Neural cell (in vitro differentiated cells): ENCODE measurements at regions not wholly inside any gene's neighbourhood (a gene's known extent, or its start where the extent isn't known, plus 50 kb on each side); places are given as distances from the start of the nearest gene placed in this dataset.

Source experiments
- H2AFZ ChIP-seq: fragments of 200-600, 300-800 bp; sonication (generic), shearing (Covaris generic); 2 replicates; pipeline ENCODE4 v1.6.0; 2014; ENCODE audit warnings: low read depth, mild to moderate bottlenecking, antibody characterized with exemption, low read length, moderate library complexity
- H3F3A ChIP-seq: fragments of 200-600 bp; shearing (Covaris generic); 2 replicates; pipeline ENCODE4 v1.6.1; 2016; ENCODE audit warnings: mild to moderate bottlenecking, moderate library complexity, mixed read lengths, antibody characterized with exemption, low read length; ENCODE audit not compliant: insufficient read depth, poor library complexity, severe bottlenecking
- H3K27ac ChIP-seq: fragments of 200-600, 300-800 bp; sonication (generic), shearing (Covaris generic); 2 replicates; pipeline ENCODE4 v1.5.1; 2014; ENCODE audit warnings: mild to moderate bottlenecking, low read length, moderate library complexity
- H3K27me3 ChIP-seq: fragments of 300-800, 200-600 bp; sonication (generic), shearing (Covaris generic); 2 replicates; pipeline ENCODE4 v1.6.0; 2014; ENCODE audit warnings: mild to moderate bottlenecking, low read depth, low read length, moderate library complexity; ENCODE audit not compliant: insufficient read depth
- H3K36me3 ChIP-seq: fragments of 300-800, 200-600 bp; sonication (generic), shearing (Covaris generic); 2 replicates; pipeline ENCODE4 v1.5.1; 2014; ENCODE audit warnings: mild to moderate bottlenecking, antibody characterized with exemption, low read length, moderate library complexity; ENCODE audit not compliant: insufficient read depth
- H3K4me2 ChIP-seq: fragments of 300-800, 200-600 bp; sonication (generic), shearing (Covaris generic); 2 replicates; pipeline ENCODE4 v1.6.0; 2014; ENCODE audit warnings: mild to moderate bottlenecking, low read length
- H3K4me3 ChIP-seq: fragments of 300-800, 200-600 bp; sonication (generic), shearing (Covaris generic); 2 replicates; pipeline ENCODE4 v1.5.1; 2014; ENCODE audit warnings: mild to moderate bottlenecking, low read length, moderate library complexity
- H3K79me2 ChIP-seq: fragments of 200-600 bp; shearing (Covaris generic); replicated peaks from 2 replicates; pipeline ENCODE4 v1.6.0; 2014; ENCODE audit warnings: mild to moderate bottlenecking, low read length, moderate library complexity; ENCODE audit not compliant: insufficient read depth
- H3K9ac ChIP-seq: fragments of 300-800, 200-600 bp; sonication (generic), shearing (Covaris generic); 2 replicates; pipeline ENCODE4 v1.6.1; 2016; ENCODE audit warnings: mild to moderate bottlenecking, low read length, mixed read lengths
- H3K9me2 ChIP-seq: fragments of 200-600 bp; shearing (Covaris generic); 2 replicates; pipeline ENCODE4 v1.6.1; 2016; ENCODE audit warnings: mild to moderate bottlenecking, low read length, mixed read lengths; ENCODE audit not compliant: insufficient read depth
- H3K9me3 ChIP-seq: fragments of 200-600, 300-800 bp; sonication (generic), shearing (Covaris generic); 2 replicates; pipeline ENCODE4 v1.6.1; 2016; ENCODE audit warnings: mild to moderate bottlenecking, mixed run types, low read length, moderate library complexity, mixed read lengths
- H4K20me1 ChIP-seq: fragments of 200-600 bp; shearing (Covaris generic); 2 replicates; pipeline ENCODE4 v1.6.1; 2016; ENCODE audit warnings: mild to moderate bottlenecking, mixed run types; ENCODE audit not compliant: insufficient read depth
- EP300 ChIP-seq: fragments of 450-650 bp; conservative IDR thresholded peaks from 2 replicates; pipeline ENCODE4 v1.6.1; 2014; ENCODE audit warnings: antibody characterized with exemption, mild to moderate bottlenecking, moderate library complexity; ENCODE audit not compliant: poor library complexity, severe bottlenecking
- EZH2 ChIP-seq: fragments of 200-600, 300-800 bp; shearing (Covaris generic), sonication (generic); IDR thresholded peaks from 2 replicates; pipeline ENCODE4 v1.6.1; 2014; ENCODE audit warnings: antibody characterized with exemption, low read length, borderline replicate concordance, mild to moderate bottlenecking; ENCODE audit not compliant: insufficient read depth, poor library complexity, severe bottlenecking
- MXI1 ChIP-seq: fragments of 450-650 bp; conservative IDR thresholded peaks from 2 replicates; pipeline ENCODE4 v1.6.1; 2014; ENCODE audit warnings: antibody characterized with exemption, mild to moderate bottlenecking; ENCODE audit not compliant: poor library complexity, severe bottlenecking
- POLR2AphosphoS5 ChIP-seq: IDR thresholded peaks from 2 replicates; pipeline ENCODE4 v1.6.1; 2012
- RAD21 ChIP-seq: fragments of 450-650 bp; conservative IDR thresholded peaks from 2 replicates; pipeline ENCODE4 v1.6.1; 2014; ENCODE audit warnings: antibody characterized with exemption, mild to moderate bottlenecking, moderate library complexity
- REST ChIP-seq: IDR thresholded peaks from 2 replicates; pipeline ENCODE4 v1.6.1; 2012; ENCODE audit warnings: borderline replicate concordance
- SMC3 ChIP-seq: fragments of 450-650 bp; conservative IDR thresholded peaks from 2 replicates; pipeline ENCODE4 v1.6.1; 2014; ENCODE audit warnings: antibody characterized with exemption, mild to moderate bottlenecking, moderate library complexity; ENCODE audit not compliant: poor library complexity
- TAF1 ChIP-seq: IDR thresholded peaks from 2 replicates; pipeline ENCODE4 v1.6.1; 2012; ENCODE audit warnings: low read depth
- TF ChIP-seq, protein P1 (sequence below): fragments of 450-650 bp; IDR thresholded peaks from 2 replicates; pipeline ENCODE4 v1.5.1; 2014; ENCODE audit warnings: antibody characterized with exemption, mild to moderate bottlenecking, moderate library complexity; ENCODE audit not compliant: poor library complexity, severe bottlenecking

DNA sequence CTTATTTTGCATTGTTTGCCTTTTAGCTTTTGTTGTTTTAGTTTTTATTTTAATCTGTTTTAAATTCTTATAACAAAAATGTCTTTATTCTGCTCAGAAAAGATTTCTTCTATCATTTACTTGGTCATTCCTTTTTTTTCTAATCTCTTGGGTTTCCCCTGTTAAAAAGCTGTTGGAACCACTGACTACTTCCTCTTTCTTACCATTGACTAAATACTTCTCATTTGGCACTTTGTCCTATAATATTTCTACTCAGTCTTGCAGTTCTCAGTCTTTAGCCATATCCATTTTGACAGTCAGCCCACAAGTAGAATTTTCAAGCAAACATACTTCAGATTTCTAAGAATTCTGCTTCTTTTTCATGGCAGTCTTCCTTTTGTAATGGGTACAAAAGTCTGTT is 567.2 kb downstream of the SATB2 start:
- Histone ChIP-seq H3K9me2 (no peaks in the 10 kb centered on the region), H3K9ac (no peak overlapping the region), H3K27me3 (no peaks in the 10 kb centered on the region), H2AFZ (no peak overlapping the region), H4K20me1 (no peaks in the 10 kb centered on the region), H3K36me3 (no peaks in the 10 kb centered on the region), H3K9me3 (no peaks in the 10 kb centered on the region), H3K4me3 (no peak overlapping the region), H3K79me2 (no peaks in the 10 kb centered on the region), H3K4me2 (no peak overlapping the region), H3K27ac (no peak overlapping the region), H3F3A (no peaks in the 10 kb centered on the region)
- TF ChIP-seq, protein P1, sequence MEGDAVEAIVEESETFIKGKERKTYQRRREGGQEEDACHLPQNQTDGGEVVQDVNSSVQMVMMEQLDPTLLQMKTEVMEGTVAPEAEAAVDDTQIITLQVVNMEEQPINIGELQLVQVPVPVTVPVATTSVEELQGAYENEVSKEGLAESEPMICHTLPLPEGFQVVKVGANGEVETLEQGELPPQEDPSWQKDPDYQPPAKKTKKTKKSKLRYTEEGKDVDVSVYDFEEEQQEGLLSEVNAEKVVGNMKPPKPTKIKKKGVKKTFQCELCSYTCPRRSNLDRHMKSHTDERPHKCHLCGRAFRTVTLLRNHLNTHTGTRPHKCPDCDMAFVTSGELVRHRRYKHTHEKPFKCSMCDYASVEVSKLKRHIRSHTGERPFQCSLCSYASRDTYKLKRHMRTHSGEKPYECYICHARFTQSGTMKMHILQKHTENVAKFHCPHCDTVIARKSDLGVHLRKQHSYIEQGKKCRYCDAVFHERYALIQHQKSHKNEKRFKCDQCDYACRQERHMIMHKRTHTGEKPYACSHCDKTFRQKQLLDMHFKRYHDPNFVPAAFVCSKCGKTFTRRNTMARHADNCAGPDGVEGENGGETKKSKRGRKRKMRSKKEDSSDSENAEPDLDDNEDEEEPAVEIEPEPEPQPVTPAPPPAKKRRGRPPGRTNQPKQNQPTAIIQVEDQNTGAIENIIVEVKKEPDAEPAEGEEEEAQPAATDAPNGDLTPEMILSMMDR = no peak
- TF ChIP-seq POLR2AphosphoS5 (no peak), EZH2 (no peak), RAD21 (no peak), REST (no peak), SMC3 (no peak), TAF1 (no peak), MXI1 (no peak), EP300 (no peak)

- H3K36me3 ChIP-seq = no peaks in the 10 kb centered on the region
- no peaks in the 10 kb centered on the region for H3K9me3 ChIP-seq
- H4K20me1 ChIP-seq = no peaks in the 10 kb centered on the region
- H3K27me3 ChIP-seq = no peaks in the 10 kb centered on the region
- no peak overlapping the region for H2AFZ ChIP-seq
- no peaks in the 10 kb centered on the region for H3K9me2 ChIP-seq
- H3K4me2 ChIP-seq = no peak overlapping the region
- H3K9ac ChIP-seq = no peak overlapping the region
- no peaks in the 10 kb centered on the region for H3K79me2 ChIP-seq
- H3K27ac ChIP-seq = no peak overlapping the region
- no peaks in the 10 kb centered on the region for H3F3A ChIP-seq
- TF ChIP-seq REST = no peak
- no peak for TF ChIP-seq POLR2AphosphoS5
- no peak for TF ChIP-seq EZH2
- no peak for TF ChIP-seq RAD21
- no peak for TF ChIP-seq SMC3
- H3K4me3 ChIP-seq = no peak overlapping the region
Measured at GRCh38 chr2:198883604-198884003, 574.1 kb downstream of the SATB2 start.
